SU-DHL-6 (cell line): ENCODE measurements at regions not wholly inside any gene's neighbourhood (a gene's known extent, or its start where the extent isn't known, plus 50 kb on each side); places are given as distances from the start of the nearest gene placed in this dataset.

ENCODE experiments used
- CTCF ChIP-seq: fragments of 200-600 bp; sonication (generic); IDR thresholded peaks from one replicate; pipeline ENCODE4 v1.5.1; 2017; ENCODE audit warnings: antibody characterized with exemption, mild to moderate bottlenecking, low read length, moderate library complexity; ENCODE audit not compliant: insufficient read depth, poor library complexity, severe bottlenecking
- EZH2phosphoT487 ChIP-seq: fragments of 200-600 bp; sonication (generic), shearing (Covaris generic); conservative IDR thresholded peaks from 2 replicates; pipeline ENCODE4 v1.6.1; 2018; ENCODE audit warnings: mild to moderate bottlenecking, antibody characterized with exemption, low read length, moderate library complexity, mixed read lengths

DNA sequence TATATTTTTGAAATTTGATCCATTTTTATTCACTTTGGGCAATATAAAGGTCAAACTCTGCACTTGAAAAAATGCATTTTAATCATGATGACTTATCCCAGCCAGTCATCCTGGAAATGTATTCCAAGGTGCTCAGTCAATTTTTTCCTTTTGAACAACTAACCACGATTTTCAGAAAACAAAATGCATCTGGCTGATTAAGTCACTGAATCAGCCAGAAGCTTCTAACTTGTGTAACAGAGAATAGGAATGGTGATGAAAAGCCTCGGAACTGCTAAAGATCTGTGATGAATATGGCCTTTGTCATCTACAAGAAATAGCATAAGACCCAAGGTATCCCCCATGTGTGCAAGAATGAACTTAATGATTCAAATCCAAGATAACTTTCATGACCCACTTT, 572.7 kb downstream of the EPHA4 start:
- TF ChIP-seq CTCF (no peak), EZH2phosphoT487 (no peak)
